Loucy (cell line): ENCODE measurements at regions not wholly inside any gene's neighbourhood (a gene's known extent, or its start where the extent isn't known, plus 50 kb on each side); places are given as distances from the start of the nearest gene placed in this dataset.

Source experiments
- H2AFZ ChIP-seq: fragments of 200-600 bp; sonication (generic); 2 replicates; pipeline ENCODE4 v1.6.0; 2016; ENCODE audit warnings: antibody characterized with exemption, mild to moderate bottlenecking, low read length, moderate library complexity
- H3F3A ChIP-seq: fragments of 200-600 bp; 2 replicates; pipeline ENCODE4 v1.6.0; 2016; ENCODE audit warnings: antibody characterized with exemption, low read depth, mild to moderate bottlenecking
- H3K27me3 ChIP-seq: fragments of 200-600 bp; sonication (generic); 2 replicates; pipeline ENCODE4 v1.6.1; 2014; ENCODE audit warnings: low read length, mild to moderate bottlenecking; ENCODE audit not compliant: insufficient read depth, poor library complexity, severe bottlenecking
- H3K36me3 ChIP-seq: fragments of 200-600 bp; sonication (generic); 2 replicates; pipeline ENCODE4 v1.6.1; 2016; ENCODE audit warnings: low read length; ENCODE audit not compliant: insufficient read depth
- H3K4me1 ChIP-seq: fragments of 200-600 bp; sonication (generic); 2 replicates; pipeline ENCODE4 v1.5.1; 2014; ENCODE audit warnings: low read length, mild to moderate bottlenecking; ENCODE audit not compliant: insufficient read depth, poor library complexity, severe bottlenecking
- H3K4me2 ChIP-seq: fragments of 200-600 bp; sonication (generic); 2 replicates; pipeline ENCODE4 v1.6.0; 2014; ENCODE audit warnings: antibody characterized with exemption, low read length, low read depth, mild to moderate bottlenecking; ENCODE audit not compliant: poor library complexity, severe bottlenecking
- H3K4me3 ChIP-seq: fragments of 200-600 bp; sonication (generic); 2 replicates; pipeline ENCODE4 v1.5.1; 2014; ENCODE audit warnings: low read length, mild to moderate bottlenecking, mixed read lengths; ENCODE audit not compliant: poor library complexity, severe bottlenecking
- H3K79me2 ChIP-seq: fragments of 200-600 bp; sonication (generic); 2 replicates; pipeline ENCODE4 v1.6.1; 2014; ENCODE audit warnings: low read length; ENCODE audit not compliant: insufficient read depth
- H3K9ac ChIP-seq: fragments of 200-600 bp; sonication (generic); 2 replicates; pipeline ENCODE4 v1.6.0; 2014; ENCODE audit warnings: mild to moderate bottlenecking, low read depth, low read length, moderate library complexity; ENCODE audit not compliant: poor library complexity, severe bottlenecking
- H3K9me2 ChIP-seq: fragments of 200-600 bp; sonication (generic); replicated peaks from 2 replicates; pipeline ENCODE4 v1.6.1; 2016; ENCODE audit warnings: low read depth, low read length, mixed read lengths
- H3K9me3 ChIP-seq: fragments of 200-600 bp; sonication (generic); 2 replicates; pipeline ENCODE4 v1.6.1; 2014; ENCODE audit warnings: mild to moderate bottlenecking, antibody characterized with exemption, low read length, low read depth; ENCODE audit not compliant: insufficient read depth
- H4K20me1 ChIP-seq: fragments of 200-600 bp; sonication (generic); 2 replicates; pipeline ENCODE4 v1.6.0; 2014; ENCODE audit warnings: antibody characterized with exemption, low read length, mild to moderate bottlenecking; ENCODE audit not compliant: insufficient read depth, poor library complexity, severe bottlenecking
- CTCF ChIP-seq: fragments of 200-600 bp; sonication (generic); conservative IDR thresholded peaks from 2 replicates; pipeline ENCODE4 v1.5.1; 2014; ENCODE audit warnings: mild to moderate bottlenecking, antibody characterized with exemption, low read length
- EZH2phosphoT487 ChIP-seq: fragments of 200-600 bp; IDR thresholded peaks from 2 replicates; pipeline ENCODE4 v1.6.1; 2018; ENCODE audit warnings: antibody characterized with exemption, mild to moderate bottlenecking, moderate library complexity, borderline replicate concordance

- H4K20me1 ChIP-seq: no peaks in the 10 kb centered on the region
- no peaks in the 10 kb centered on the region for H3K9me2 ChIP-seq
- H3F3A ChIP-seq: no peaks in the 10 kb centered on the region
- H3K9ac ChIP-seq: no peak overlapping the region
- H3K4me2 ChIP-seq: no peak overlapping the region
- no peaks in the 10 kb centered on the region for H3K27me3 ChIP-seq
- H2AFZ ChIP-seq: no peak overlapping the region
- TF ChIP-seq CTCF (no peak), EZH2phosphoT487 (no peak)
- H3K36me3 ChIP-seq: no peaks in the 10 kb centered on the region
- H3K79me2 ChIP-seq: no peaks in the 10 kb centered on the region
- no peaks in the 10 kb centered on the region for H3K4me1 ChIP-seq
- H3K4me3 ChIP-seq: no peak overlapping the region
- H3K9me3 ChIP-seq: no peaks in the 10 kb centered on the region
These were observed 411.8 kb upstream of the DAB1 start for GRCh38 chr1:57835620-57836019.

- H3K79me2 ChIP-seq: no peaks in the 10 kb centered on the region
- no peak overlapping the region for H3K4me2 ChIP-seq
These were observed 409.4 kb upstream of the DAB1 start for GRCh38 chr1:57833296-57833695.

GRCh38 chr1:57832612-57833011 is 408.8 kb upstream of the DAB1 start:
- no peaks in the 10 kb centered on the region for H3F3A ChIP-seq
- H3K27me3 ChIP-seq: no peaks in the 10 kb centered on the region
- H3K9me3 ChIP-seq: no peaks in the 10 kb centered on the region
- no peak for TF ChIP-seq CTCF
- no peak for TF ChIP-seq EZH2phosphoT487
- no peak overlapping the region for H3K9ac ChIP-seq
- no peaks in the 10 kb centered on the region for H4K20me1 ChIP-seq
- H3K4me1 ChIP-seq: no peaks in the 10 kb centered on the region
- H2AFZ ChIP-seq: no peak overlapping the region
- no peak overlapping the region for H3K4me2 ChIP-seq
- no peaks in the 10 kb centered on the region for H3K9me2 ChIP-seq
- H3K79me2 ChIP-seq: no peaks in the 10 kb centered on the region
- H3K4me3 ChIP-seq: no peak overlapping the region
- H3K36me3 ChIP-seq: no peaks in the 10 kb centered on the region

More at GRCh38 chr1:57833296-57833695, 409.4 kb upstream of the DAB1 start:
- Histone ChIP-seq H3K9ac (no peak overlapping the region), H3F3A (no peaks in the 10 kb centered on the region), H2AFZ (no peak overlapping the region), H3K27me3 (no peaks in the 10 kb centered on the region), H3K4me3 (no peak overlapping the region), H3K9me2 (no peaks in the 10 kb centered on the region), H3K36me3 (no peaks in the 10 kb centered on the region), H4K20me1 (no peaks in the 10 kb centered on the region), H3K4me1 (no peaks in the 10 kb centered on the region), H3K9me3 (no peaks in the 10 kb centered on the region)
- TF ChIP-seq EZH2phosphoT487 (no peak), CTCF (no peak)
